ENCODE measurements at regions not wholly inside any gene's neighbourhood (a gene's known extent, or its start where the extent isn't known, plus 50 kb on each side); places are given as distances from the start of the nearest gene placed in this dataset.

- no peak for TF ChIP-seq POLR2AphosphoS5 (IDR thresholded peaks at IDR 0.05; ENCODE audit: borderline replicate concordance, low read depth, low read length)
- TF ChIP-seq EZH2 (IDR thresholded peaks at IDR 0.05) = no peak
Measured at GRCh38 chr2:14903709-14904374, 271.3 kb downstream of the LRATD1 start.
